HCT116 (cell line): ENCODE measurements at regions not wholly inside any gene's neighbourhood (a gene's known extent, or its start where the extent isn't known, plus 50 kb on each side); places are given as distances from the start of the nearest gene placed in this dataset.

ENCODE experiments used
- ATAC-seq: fragments of 200-7000 bp; cut with Tn5 transposase; 2 replicates; pipeline ENCODE4 v1.9.1; 2020; ENCODE audit warnings: mild to moderate bottlenecking, moderate library complexity
- BruUV-seq: library from RNA; stranded (reverse); fragments of 400-500 nt; replicated peaks from 2 replicates; lab custom pipeline; 2021; lab: Mats Ljungman, UMichigan
- CTCF ChIA-PET: fragments of 300-600 bp; sonication (Branson Sonifier 250); formaldehyde crosslinking; loops from one replicate; lab custom pipeline; 2021; ENCODE audit warnings: antibody characterized with exemption; lab: Charles Lee
- POLR2A ChIA-PET: fragments of 300-600, 350-600 bp; sonication (Branson Sonifier 250); formaldehyde crosslinking; loops from one replicate; lab custom pipeline; 2021; ENCODE audit warnings: antibody characterized with exemption; lab: Charles Lee
- RAD21 ChIA-PET, 2 experiments: fragments of 300-600 bp; sonication (Branson Sonifier 250); formaldehyde crosslinking; loops; one replicate each; lab custom pipeline; 2023; ENCODE audit warnings: low total read pairs in 2 of 2; ENCODE audit not compliant: uncharacterized antibody in 2 of 2, unreplicated experiment in 2 of 2, low non-redundant PET in 1 of 2; lab: Charles Lee
- DNase-seq: peaks from one replicate; pipeline ENCODE4 v3.0.0-alpha.2; 2010; ENCODE audit warnings: low read depth, low spot score
- H2AFZ ChIP-seq: fragments of 200-600 bp; shearing (Covaris generic), sonication (generic); 2 replicates; pipeline ENCODE4 v1.6.1; 2017; ENCODE audit warnings: low read depth, mixed run types, mixed read lengths, antibody characterized with exemption, low read length; ENCODE audit not compliant: poor library complexity, severe bottlenecking
- H3K27ac ChIP-seq: 2 replicates; pipeline ENCODE4 v1.5.1; 2012; ENCODE audit warnings: low read depth, low read length
- H3K27me3 ChIP-seq: fragments of 200-600 bp; sonication (generic); 2 replicates; pipeline ENCODE4 v1.6.1; 2016; ENCODE audit warnings: mixed run types, low read length, mixed read lengths; ENCODE audit not compliant: insufficient read depth
- H3K36me3 ChIP-seq, 2 experiments: fragments of 200-500 bp in 1 of 2; fragments of 200-600 bp in 1 of 2; sonication (Bioruptor generic) in 1 of 2; sonication (generic) in 1 of 2; 2 replicates each; pipeline versions ENCODE4 v1.5.1 to v1.6.1; 2014 to 2016; ENCODE audit warnings: low read length in 2 of 2, inconsistent platforms in 1 of 2, mixed read lengths in 1 of 2, mixed run types in 1 of 2; ENCODE audit not compliant: insufficient read depth in 2 of 2, control insufficient read depth in 1 of 2
- H3K4me1 ChIP-seq, 2 experiments: fragments of 200-600 bp in 1 of 2; sonication (generic) in 1 of 2; 2 replicates each; pipeline versions ENCODE4 v1.5.1 to v1.6.1; 2012 to 2017; ENCODE audit warnings: low read length in 2 of 2, inconsistent platforms in 1 of 2, mild to moderate bottlenecking in 1 of 2, mixed read lengths in 1 of 2, mixed run types in 1 of 2, moderate library complexity in 1 of 2; ENCODE audit not compliant: insufficient read depth in 2 of 2, control insufficient read depth in 1 of 2
- H3K4me2 ChIP-seq: fragments of 200-600 bp; sonication (generic); 2 replicates; pipeline ENCODE4 v1.6.1; 2017; ENCODE audit warnings: mixed run types, low read length, mixed read lengths
- H3K4me3 ChIP-seq, 2 experiments: fragments of 200-600 bp in 1 of 2; sonication (generic) in 1 of 2; replicated peaks in 1 of 2; 2 replicates each; pipeline ENCODE4 v1.5.1; 2011 to 2016; ENCODE audit warnings: low read length in 2 of 2, control low read depth in 1 of 2, low read depth in 1 of 2, mild to moderate bottlenecking in 1 of 2, mixed read lengths in 1 of 2, mixed run types in 1 of 2
- H3K79me2 ChIP-seq: fragments of 200-600 bp; sonication (generic); 2 replicates; pipeline ENCODE4 v1.6.1; 2017; ENCODE audit warnings: mild to moderate bottlenecking, mixed run types, low read length, moderate library complexity, mixed read lengths; ENCODE audit not compliant: insufficient read depth
- H3K9ac ChIP-seq: fragments of 200-600 bp; sonication (generic); 2 replicates; pipeline ENCODE4 v1.6.1; 2016; ENCODE audit warnings: low read length, mixed read lengths
- H3K9me2 ChIP-seq: fragments of 200-600 bp; sonication (generic), shearing (Covaris generic); 2 replicates; pipeline ENCODE4 v1.6.1; 2017; ENCODE audit warnings: mixed run types, mild to moderate bottlenecking, moderate library complexity; ENCODE audit not compliant: insufficient read depth
- H3K9me3 ChIP-seq, 2 experiments: fragments of 200-500 bp in 1 of 2; fragments of 200-600 bp in 1 of 2; sonication (Bioruptor generic) in 1 of 2; sonication (generic) in 1 of 2; 2 replicates each; pipeline ENCODE4 v1.6.1; 2014 to 2017; ENCODE audit warnings: low read length in 2 of 2, mixed read lengths in 2 of 2, inconsistent platforms in 1 of 2, low read depth in 1 of 2, mild to moderate bottlenecking in 1 of 2, mixed run types in 1 of 2, moderate library complexity in 1 of 2; ENCODE audit not compliant: control insufficient read depth in 1 of 2, insufficient read depth in 1 of 2
- H4K20me1 ChIP-seq: fragments of 200-600 bp; sonication (generic), shearing (Covaris generic); 2 replicates; pipeline ENCODE4 v1.6.1; 2017; ENCODE audit warnings: mixed run types, mild to moderate bottlenecking, moderate library complexity; ENCODE audit not compliant: insufficient read depth
- ATF3 ChIP-seq: IDR thresholded peaks from 2 replicates; pipeline ENCODE4 v1.6.1; 2012
- CEBPB ChIP-seq: IDR thresholded peaks from 2 replicates; pipeline ENCODE4 v1.6.1; 2012; ENCODE audit warnings: low read depth
- CTCF ChIP-seq, 3 experiments: fragments of 200-600 bp in 1 of 3; sonication (generic) in 1 of 3; IDR thresholded peaks in 2 of 3; conservative IDR thresholded peaks in 1 of 3; 2 replicates each; pipeline ENCODE4 v1.5.1; 2012 to 2017; ENCODE audit warnings: low read depth in 2 of 3, low read length in 2 of 3, antibody characterized with exemption in 1 of 3, borderline replicate concordance in 1 of 3, control low read depth in 1 of 3, mild to moderate bottlenecking in 1 of 3, mixed read lengths in 1 of 3, mixed run types in 1 of 3, moderate library complexity in 1 of 3; ENCODE audit not compliant: insufficient read depth in 1 of 3
- EGR1 ChIP-seq: IDR thresholded peaks from 2 replicates; pipeline ENCODE4 v1.6.1; 2012; ENCODE audit warnings: low read depth
- EZH2 ChIP-seq: fragments of 200-600 bp; sonication (generic); IDR thresholded peaks from 2 replicates; pipeline ENCODE4 v1.6.1; 2017; ENCODE audit warnings: antibody characterized with exemption, mixed run types
- FOSL1 ChIP-seq: IDR thresholded peaks from 2 replicates; pipeline ENCODE4 v1.6.1; 2012; ENCODE audit warnings: low read depth
- JUND ChIP-seq: IDR thresholded peaks from 2 replicates; pipeline ENCODE4 v1.6.1; 2012
- MAX ChIP-seq: IDR thresholded peaks from 2 replicates; pipeline ENCODE4 v1.6.1; 2012
- POLR2A ChIP-seq: IDR thresholded peaks from 2 replicates; pipeline ENCODE4 v1.7.0; 2011; ENCODE audit warnings: borderline replicate concordance; ENCODE audit not compliant: insufficient read depth, insufficient read length; ENCODE audit errors: extremely low read depth
- POLR2AphosphoS5 ChIP-seq: IDR thresholded peaks from 2 replicates; pipeline ENCODE4 v1.6.1; 2011; ENCODE audit warnings: mild to moderate bottlenecking, low read depth, low read length, moderate library complexity
- REST ChIP-seq: IDR thresholded peaks from 2 replicates; pipeline ENCODE4 v1.6.1; 2012; ENCODE audit warnings: low read depth
- SIN3A ChIP-seq: IDR thresholded peaks from 2 replicates; pipeline ENCODE4 v1.6.1; 2012; ENCODE audit warnings: low read depth
- SP1 ChIP-seq: IDR thresholded peaks from 2 replicates; pipeline ENCODE4 v1.6.1; 2012; ENCODE audit warnings: low read depth
- SRF ChIP-seq: IDR thresholded peaks from 2 replicates; pipeline ENCODE4 v1.6.1; 2012; ENCODE audit warnings: low read depth
- TCF7L2 ChIP-seq: IDR thresholded peaks from 2 replicates; pipeline ENCODE4 v1.7.0; 2011; ENCODE audit warnings: borderline replicate concordance, inconsistent platforms; ENCODE audit not compliant: insufficient read depth, insufficient read length; ENCODE audit errors: extremely low read depth
- YY1 ChIP-seq: IDR thresholded peaks from 2 replicates; pipeline ENCODE4 v1.6.1; 2011; ENCODE audit warnings: low read length, low read depth, moderate library complexity, mild to moderate bottlenecking; ENCODE audit not compliant: insufficient replicate concordance; ENCODE audit errors: extremely low read depth
- ZBTB33 ChIP-seq: IDR thresholded peaks from 2 replicates; pipeline ENCODE4 v1.6.1; 2011; ENCODE audit warnings: mild to moderate bottlenecking, low read length, moderate library complexity; ENCODE audit not compliant: insufficient replicate concordance; ENCODE audit errors: extremely low read depth
- intact Hi-C: fragments of 100-400 bp; cut with micrococcal nuclease; formaldehyde crosslinking; loops from 2 replicates; pipeline ENCODE4 v1.10.0; 2022

DNA sequence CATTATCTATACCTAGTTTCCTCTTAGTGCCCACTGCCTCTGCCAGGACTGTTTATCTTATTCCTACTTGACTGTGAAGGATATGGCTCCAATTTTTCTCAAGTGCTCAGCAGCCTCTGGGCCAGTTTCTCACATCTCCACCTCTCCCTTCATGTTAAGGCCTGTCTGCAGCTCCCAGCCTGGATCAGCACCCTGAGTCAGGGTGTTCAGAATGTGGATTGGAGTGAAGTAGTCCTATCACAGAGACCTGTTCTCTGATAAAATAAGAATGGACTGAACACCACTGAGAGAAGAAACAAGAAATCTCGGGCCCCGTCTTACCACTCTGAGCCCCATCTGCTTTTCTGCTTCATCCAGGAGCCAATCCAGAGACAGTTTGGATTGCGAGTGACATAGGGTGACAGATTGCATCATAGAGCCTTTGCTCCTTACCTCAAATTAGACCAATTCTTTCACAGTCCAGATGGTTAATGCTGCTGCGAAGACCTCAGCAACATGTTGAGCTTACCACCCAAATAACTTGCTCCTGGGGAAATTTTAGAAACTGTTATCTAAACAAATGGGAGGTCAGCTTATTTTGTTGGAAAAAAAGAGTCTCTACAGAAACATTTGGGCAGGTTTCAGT lies 473.1 kb downstream of the PDZRN4 start:
- Histone ChIP-seq H3K27ac (no peak overlapping the region), H3K9me2 (no peaks in the 10 kb centered on the region), H2AFZ (no peak overlapping the region), H3K9ac (no peak overlapping the region), H3K27me3 (no peaks in the 10 kb centered on the region), H4K20me1 (no peaks in the 10 kb centered on the region), H3K9me3 (no peaks in the 10 kb centered on the region), H3K4me1 (no peaks in the 10 kb centered on the region), H3K4me3 (no peak overlapping the region), H3K4me2 (no peak overlapping the region), H3K36me3 (no peaks in the 10 kb centered on the region), H3K79me2 (no peaks in the 10 kb centered on the region)
- ChIA-PET CTCF (no interaction called here), POLR2A (no interaction called here), RAD21 (no interaction called here)
- DNase-seq (no peak), ATAC-seq (no peak)
- intact Hi-C loops = no loop called here
- BruUV-seq = no TSS peak
- no peak for TF ChIP-seq FOSL1
- TF ChIP-seq REST = no peak
- no peak for TF ChIP-seq EGR1
- TF ChIP-seq ZBTB33 = no peak
- no peak for TF ChIP-seq CEBPB
- no peak for TF ChIP-seq CTCF (IDR thresholded peaks at IDR 0.05 in 2 of 3, conservative IDR thresholded peaks at IDR 0.05 in 1 of 3; ENCODE audit: borderline replicate concordance in 1 of 3, insufficient read depth in 1 of 3, low read depth in 2 of 3, low read length in 2 of 3)
- no peak for TF ChIP-seq EZH2
- no peak for TF ChIP-seq JUND
- TF ChIP-seq TCF7L2 = no peak
- TF ChIP-seq SRF = no peak
- no peak for TF ChIP-seq POLR2A
- TF ChIP-seq YY1 = no peak
- TF ChIP-seq ATF3 = no peak
- no peak for TF ChIP-seq MAX
- TF ChIP-seq SP1 = no peak
- no peak for TF ChIP-seq SIN3A
- TF ChIP-seq POLR2AphosphoS5 = no peak
